H1 (cell line): ENCODE measurements at regions not wholly inside any gene's neighbourhood (a gene's known extent, or its start where the extent isn't known, plus 50 kb on each side); places are given as distances from the start of the nearest gene placed in this dataset.

Source experiments
- CHD2 ChIP-seq: IDR thresholded peaks from 2 replicates; pipeline ENCODE4 v1.6.1; 2012; ENCODE audit warnings: low read length, improper control_type of control experiment
- EZH2 ChIP-seq: fragments of 200-600 bp; sonication (generic); IDR thresholded peaks from 2 replicates; pipeline ENCODE4 v1.7.1; 2012; ENCODE audit warnings: low read depth, mild to moderate bottlenecking, moderate library complexity, low read length, inconsistent platforms; ENCODE audit not compliant: severe bottlenecking
- FOSL1 ChIP-seq: IDR thresholded peaks from 2 replicates; pipeline ENCODE4 v1.6.1; 2011; ENCODE audit warnings: mild to moderate bottlenecking, low read depth, low read length, moderate library complexity; ENCODE audit not compliant: insufficient read depth
- NANOG ChIP-seq: IDR thresholded peaks from 2 replicates; pipeline ENCODE4 v1.6.1; 2011; ENCODE audit warnings: low read length, low read depth, mild to moderate bottlenecking, inconsistent platforms; ENCODE audit not compliant: insufficient read depth, poor library complexity, severe bottlenecking
- PHF8 ChIP-seq: fragments of 200-600 bp; sonication (generic); conservative IDR thresholded peaks from 2 replicates; pipeline ENCODE4 v1.7.1; 2012; ENCODE audit warnings: low read depth, mild to moderate bottlenecking, inconsistent platforms, low read length, moderate library complexity
- POLR2A ChIP-seq, 2 experiments: IDR thresholded peaks; 1 replicate in 1 of 2; 2 replicates in 1 of 2; pipeline ENCODE4 v1.6.1; 2011; ENCODE audit warnings: low read depth in 2 of 2, low read length in 2 of 2, mild to moderate bottlenecking in 2 of 2; ENCODE audit errors: control extremely low read depth in 1 of 2
- TAF1 ChIP-seq: IDR thresholded peaks from 2 replicates; pipeline ENCODE4 v1.6.1; 2011; ENCODE audit warnings: mild to moderate bottlenecking, low read depth, low read length
- TF ChIP-seq, protein P1 (sequence below), 3 experiments: IDR thresholded peaks; 1 replicate in 2 of 3; 2 replicates in 1 of 3; pipeline versions ENCODE4 v1.5.1 to v1.6.1; 2011; ENCODE audit warnings: low read length in 3 of 3, mild to moderate bottlenecking in 3 of 3, inconsistent platforms in 2 of 3, low read depth in 1 of 3, moderate library complexity in 1 of 3; ENCODE audit not compliant: insufficient read depth in 1 of 3; ENCODE audit errors: control extremely low read depth in 1 of 3
- TF ChIP-seq, protein P2 (sequence below): IDR thresholded peaks from 2 replicates; pipeline ENCODE4 v1.6.1; 2012; ENCODE audit warnings: inconsistent platforms

DNA sequence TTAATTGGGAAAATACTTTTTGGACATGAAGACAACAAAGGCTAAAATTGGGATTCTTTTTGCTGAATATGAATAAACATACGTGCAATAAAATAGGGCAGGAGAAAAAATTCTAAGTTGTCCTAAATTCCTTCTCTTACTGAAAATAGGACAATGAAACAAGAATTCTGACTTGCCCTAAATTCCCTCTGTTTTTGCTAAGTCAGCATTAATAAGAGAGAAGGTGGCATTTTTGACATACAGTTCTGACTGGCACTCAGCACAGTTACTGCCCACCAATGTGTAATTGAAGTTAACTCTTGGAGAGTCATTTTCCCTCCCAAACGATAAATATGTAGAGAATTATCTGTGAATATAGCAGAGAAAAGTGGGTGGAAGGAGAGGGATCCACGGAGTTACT lies 1021.1 kb upstream of the CDH8 start:
- TF ChIP-seq PHF8 (no peak), POLR2A (IDR thresholded peaks at IDR 0.05; ENCODE audit: control extremely low read depth in 1 of 2, low read depth in 2 of 2, low read length in 2 of 2) (no peak), CHD2 (no peak), EZH2 (no peak), TAF1 (no peak), NANOG (no peak), FOSL1 (no peak)
- TF ChIP-seq, protein P1, sequence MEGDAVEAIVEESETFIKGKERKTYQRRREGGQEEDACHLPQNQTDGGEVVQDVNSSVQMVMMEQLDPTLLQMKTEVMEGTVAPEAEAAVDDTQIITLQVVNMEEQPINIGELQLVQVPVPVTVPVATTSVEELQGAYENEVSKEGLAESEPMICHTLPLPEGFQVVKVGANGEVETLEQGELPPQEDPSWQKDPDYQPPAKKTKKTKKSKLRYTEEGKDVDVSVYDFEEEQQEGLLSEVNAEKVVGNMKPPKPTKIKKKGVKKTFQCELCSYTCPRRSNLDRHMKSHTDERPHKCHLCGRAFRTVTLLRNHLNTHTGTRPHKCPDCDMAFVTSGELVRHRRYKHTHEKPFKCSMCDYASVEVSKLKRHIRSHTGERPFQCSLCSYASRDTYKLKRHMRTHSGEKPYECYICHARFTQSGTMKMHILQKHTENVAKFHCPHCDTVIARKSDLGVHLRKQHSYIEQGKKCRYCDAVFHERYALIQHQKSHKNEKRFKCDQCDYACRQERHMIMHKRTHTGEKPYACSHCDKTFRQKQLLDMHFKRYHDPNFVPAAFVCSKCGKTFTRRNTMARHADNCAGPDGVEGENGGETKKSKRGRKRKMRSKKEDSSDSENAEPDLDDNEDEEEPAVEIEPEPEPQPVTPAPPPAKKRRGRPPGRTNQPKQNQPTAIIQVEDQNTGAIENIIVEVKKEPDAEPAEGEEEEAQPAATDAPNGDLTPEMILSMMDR (IDR thresholded peaks at IDR 0.05; ENCODE audit: control extremely low read depth in 1 of 3, insufficient read depth in 1 of 3, low read depth in 1 of 3, low read length in 3 of 3) = no peak
- TF ChIP-seq, protein P2, sequence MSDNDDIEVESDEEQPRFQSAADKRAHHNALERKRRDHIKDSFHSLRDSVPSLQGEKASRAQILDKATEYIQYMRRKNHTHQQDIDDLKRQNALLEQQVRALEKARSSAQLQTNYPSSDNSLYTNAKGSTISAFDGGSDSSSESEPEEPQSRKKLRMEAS = no peak
